IPS-18a (cell line): ENCODE measurements at regions not wholly inside any gene's neighbourhood (a gene's known extent, or its start where the extent isn't known, plus 50 kb on each side); places are given as distances from the start of the nearest gene placed in this dataset.

Experiments
- H3K27ac ChIP-seq: one replicate; pipeline ENCODE4 v1.5.1; 2013; ENCODE audit warnings: low read length
- H3K27me3 ChIP-seq: one replicate; pipeline ENCODE4 v1.6.1; 2013; ENCODE audit warnings: mild to moderate bottlenecking, low read length; ENCODE audit not compliant: control insufficient read depth, insufficient read depth
- H3K36me3 ChIP-seq: one replicate; pipeline ENCODE4 v1.6.1; 2013; ENCODE audit warnings: low read depth, low read length; ENCODE audit not compliant: control insufficient read depth
- H3K4me1 ChIP-seq: one replicate; pipeline ENCODE4 v1.6.1; 2013; ENCODE audit warnings: low read depth, low read length; ENCODE audit not compliant: control insufficient read depth
- H3K4me3 ChIP-seq: one replicate; pipeline ENCODE4 v1.5.1; 2013; ENCODE audit warnings: low read length
- H3K9ac ChIP-seq: one replicate; pipeline ENCODE4 v1.6.1; 2013; ENCODE audit warnings: mild to moderate bottlenecking, low read length, moderate library complexity
- H3K9me3 ChIP-seq: one replicate; pipeline ENCODE4 v1.6.1; 2013; ENCODE audit warnings: low read depth, low read length; ENCODE audit not compliant: control insufficient read depth

DNA sequence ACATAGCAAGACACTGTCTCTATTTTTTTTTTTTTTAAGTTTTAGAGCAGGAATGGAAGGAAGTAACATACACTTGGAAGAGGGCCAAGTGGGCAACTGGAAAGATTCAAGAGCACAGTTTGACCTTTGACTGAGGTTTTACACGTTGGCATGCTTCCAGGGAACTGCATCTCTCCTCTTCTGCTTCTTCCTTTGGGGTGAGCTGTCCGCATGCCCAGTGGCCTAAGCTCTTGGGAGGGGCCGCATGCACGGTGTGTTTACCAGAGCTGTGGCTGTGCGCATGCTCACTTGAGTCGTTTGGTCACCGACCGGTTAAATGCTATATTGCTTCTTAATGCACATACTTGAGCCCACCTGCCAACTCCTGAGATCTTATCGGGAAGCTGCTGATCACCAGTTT lies 727.7 kb downstream of the UQCRFS1 start:
- Histone ChIP-seq H3K36me3 (no peaks in the 10 kb centered on the region), H3K4me1 (peaks cover 14% of the 10 kb centered on the region), H3K9me3 (no peaks in the 10 kb centered on the region), H3K4me3 (no peak overlapping the region), H3K27me3 (no peaks in the 10 kb centered on the region), H3K9ac (no peak overlapping the region), H3K27ac (no peak overlapping the region)

DNA sequence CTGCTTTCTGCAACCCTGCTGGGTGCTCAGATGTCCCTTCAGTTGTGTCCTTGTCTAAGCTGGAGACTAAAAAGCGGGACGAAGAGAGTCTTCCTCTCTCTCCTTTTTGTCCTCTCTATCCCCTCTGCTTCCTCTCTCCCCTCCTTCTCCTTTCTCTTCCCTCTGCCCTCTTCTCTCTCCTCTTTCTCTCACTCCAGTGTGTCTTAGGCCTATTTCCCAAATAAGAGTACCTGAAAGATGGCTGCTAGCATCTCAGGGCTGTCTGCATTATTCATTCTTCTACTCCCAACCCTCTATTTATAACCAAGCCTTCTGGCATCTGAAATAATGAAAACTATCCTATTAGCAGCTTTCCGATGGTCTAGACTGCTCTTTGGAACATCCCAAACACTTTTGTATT lies 729.8 kb downstream of the UQCRFS1 start:
- no peak overlapping the region for H3K4me3 ChIP-seq
- H3K27me3 ChIP-seq = no peaks in the 10 kb centered on the region
- H3K27ac ChIP-seq = no peak overlapping the region
- no peaks in the 10 kb centered on the region for H3K9me3 ChIP-seq
- H3K4me1 ChIP-seq = peaks cover 14% of the 10 kb centered on the region
- no peak overlapping the region for H3K9ac ChIP-seq
- H3K36me3 ChIP-seq = no peaks in the 10 kb centered on the region

DNA sequence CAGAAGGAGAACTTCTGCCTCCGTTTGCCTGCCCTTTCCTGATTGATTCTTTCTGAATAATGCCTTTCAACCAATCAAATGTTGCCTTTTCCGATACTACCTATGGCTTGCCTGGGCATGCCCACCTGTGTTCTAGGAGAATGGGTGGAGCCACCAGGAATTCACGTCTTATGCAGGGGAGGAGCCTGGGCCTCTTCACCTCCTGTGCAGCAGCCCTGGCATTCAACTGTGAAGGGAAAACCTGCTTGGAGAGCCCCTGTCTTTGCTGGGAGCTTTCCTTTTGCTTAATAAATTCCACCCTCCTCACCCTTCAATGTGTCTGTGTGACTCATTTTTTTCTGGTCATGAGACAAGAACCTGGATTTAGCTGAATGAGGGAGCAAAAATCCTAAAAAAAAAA lies 730.7 kb downstream of the UQCRFS1 start:
- H3K4me1 ChIP-seq = peaks cover 11% of the 10 kb centered on the region
- no peak overlapping the region for H3K27ac ChIP-seq
- H3K36me3 ChIP-seq = no peaks in the 10 kb centered on the region
- no peaks in the 10 kb centered on the region for H3K27me3 ChIP-seq
- no peak overlapping the region for H3K4me3 ChIP-seq
- H3K9ac ChIP-seq = no peak overlapping the region
- H3K9me3 ChIP-seq = no peaks in the 10 kb centered on the region

DNA sequence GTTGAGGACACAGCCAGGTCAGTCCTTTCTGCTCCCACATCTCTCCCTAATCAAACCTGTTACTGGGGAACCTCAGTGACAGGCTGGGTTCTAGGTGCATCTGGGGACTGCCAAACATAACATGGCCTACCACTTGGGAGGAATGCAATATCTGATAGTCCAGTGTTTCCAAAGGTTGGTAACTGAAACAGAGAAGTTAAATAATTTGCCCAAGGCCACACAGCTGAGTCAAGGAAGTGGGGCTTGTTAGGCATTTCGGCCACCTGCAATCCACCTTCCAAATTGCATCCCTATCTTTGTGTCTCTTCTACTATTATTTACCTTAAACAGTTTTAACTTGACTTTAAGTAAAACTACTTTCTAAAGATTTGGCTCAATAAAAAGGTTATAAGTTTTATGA lies 731.3 kb downstream of the UQCRFS1 start:
- H3K27ac ChIP-seq = no peak overlapping the region
- H3K9me3 ChIP-seq = no peaks in the 10 kb centered on the region
- peaks cover 11% of the 10 kb centered on the region for H3K4me1 ChIP-seq
- no peak overlapping the region for H3K4me3 ChIP-seq
- no peak overlapping the region for H3K9ac ChIP-seq
- H3K36me3 ChIP-seq = no peaks in the 10 kb centered on the region
- no peaks in the 10 kb centered on the region for H3K27me3 ChIP-seq

DNA sequence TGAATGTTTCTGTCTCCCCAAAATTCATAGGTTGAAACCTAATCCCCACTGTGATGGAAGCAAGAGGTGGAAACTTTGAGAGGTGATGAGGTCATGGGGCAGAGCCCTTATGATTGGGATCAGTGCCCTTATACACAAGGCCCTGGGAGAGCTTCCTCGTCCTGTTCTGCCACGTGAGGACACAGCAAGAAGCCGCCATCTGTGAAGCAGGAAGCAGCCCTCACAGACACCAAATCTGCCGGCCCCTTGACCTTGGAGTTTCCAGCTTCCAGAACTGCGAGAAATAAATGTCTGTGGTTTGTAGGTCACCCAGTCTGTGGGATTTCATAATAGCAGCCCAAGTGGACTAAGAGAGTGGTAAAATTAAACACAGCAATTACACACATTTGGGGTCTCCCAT lies 737.4 kb downstream of the UQCRFS1 start:
- H3K9me3 ChIP-seq = no peaks in the 10 kb centered on the region
- no peaks in the 10 kb centered on the region for H3K27me3 ChIP-seq
- H3K27ac ChIP-seq = no peak overlapping the region
- no peak overlapping the region for H3K9ac ChIP-seq
- H3K36me3 ChIP-seq = no peaks in the 10 kb centered on the region
- no peak overlapping the region for H3K4me3 ChIP-seq
- no peaks in the 10 kb centered on the region for H3K4me1 ChIP-seq

DNA sequence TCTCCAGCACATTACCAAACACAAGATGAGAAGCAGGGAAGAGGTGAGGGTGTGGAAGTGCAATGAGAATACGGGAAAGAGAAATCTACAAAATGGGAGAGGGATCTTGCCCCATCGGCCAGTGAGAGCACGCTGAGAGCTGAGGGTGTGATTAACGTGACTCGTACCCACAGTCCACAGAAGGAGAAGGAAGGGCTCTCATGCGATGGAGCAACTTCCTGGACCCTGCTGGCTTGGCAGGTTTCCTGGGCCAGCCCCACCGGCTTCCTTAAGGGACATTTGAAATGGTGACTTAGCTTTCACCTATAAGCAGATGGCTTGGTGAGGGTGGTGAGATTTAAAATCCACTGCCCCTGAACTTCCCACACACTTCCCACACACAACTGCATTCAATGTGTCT lies 740.1 kb downstream of the UQCRFS1 start:
- no peak overlapping the region for H3K4me3 ChIP-seq
- H3K4me1 ChIP-seq = peaks cover 4% of the 10 kb centered on the region
- no peaks in the 10 kb centered on the region for H3K36me3 ChIP-seq
- H3K27ac ChIP-seq = no peak overlapping the region
- no peak overlapping the region for H3K9ac ChIP-seq
- no peaks in the 10 kb centered on the region for H3K9me3 ChIP-seq
- H3K27me3 ChIP-seq = no peaks in the 10 kb centered on the region

DNA sequence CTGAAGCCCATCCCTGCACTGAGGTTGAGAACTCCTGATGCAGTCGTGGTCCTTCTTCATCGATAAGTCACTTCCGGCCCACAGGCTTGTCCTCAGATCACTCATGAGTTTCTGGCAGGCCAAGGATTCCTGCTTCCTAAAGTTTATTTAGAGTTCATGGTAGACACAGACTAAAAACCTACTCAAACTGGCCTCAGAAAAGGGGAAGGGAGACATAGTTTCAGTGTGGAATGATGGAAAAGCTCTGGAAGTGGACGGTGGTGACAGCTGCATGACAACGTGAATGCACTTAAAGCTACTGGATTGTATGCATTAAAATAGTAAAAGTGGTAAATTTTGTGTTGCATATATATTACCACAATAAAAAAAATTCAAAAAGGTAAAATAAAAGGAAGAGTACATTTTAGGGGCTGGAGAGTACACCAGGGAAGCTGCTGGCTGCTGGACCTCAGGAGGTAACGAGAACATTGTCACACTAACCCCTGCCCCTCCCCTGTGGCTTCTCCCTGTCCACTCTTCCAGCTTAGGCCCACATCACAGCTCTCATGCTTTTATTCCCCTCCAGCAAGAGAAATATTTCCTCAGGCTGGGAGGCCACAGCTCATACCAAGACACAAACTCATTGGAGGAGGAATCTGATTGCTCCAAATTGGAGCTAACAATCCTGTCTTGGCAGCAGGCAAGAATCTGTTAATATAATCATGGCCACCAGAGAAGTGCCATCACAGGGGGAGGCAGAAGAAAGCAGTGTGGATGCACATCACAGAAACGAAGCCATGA lies 741.0 kb downstream of the UQCRFS1 start:
- Histone ChIP-seq H3K9ac (no peak overlapping the region), H3K9me3 (no peaks in the 10 kb centered on the region), H3K27me3 (no peaks in the 10 kb centered on the region), H3K4me1 (peaks cover 4% of the 10 kb centered on the region), H3K36me3 (no peaks in the 10 kb centered on the region), H3K4me3 (no peak overlapping the region), H3K27ac (no peak overlapping the region)

DNA sequence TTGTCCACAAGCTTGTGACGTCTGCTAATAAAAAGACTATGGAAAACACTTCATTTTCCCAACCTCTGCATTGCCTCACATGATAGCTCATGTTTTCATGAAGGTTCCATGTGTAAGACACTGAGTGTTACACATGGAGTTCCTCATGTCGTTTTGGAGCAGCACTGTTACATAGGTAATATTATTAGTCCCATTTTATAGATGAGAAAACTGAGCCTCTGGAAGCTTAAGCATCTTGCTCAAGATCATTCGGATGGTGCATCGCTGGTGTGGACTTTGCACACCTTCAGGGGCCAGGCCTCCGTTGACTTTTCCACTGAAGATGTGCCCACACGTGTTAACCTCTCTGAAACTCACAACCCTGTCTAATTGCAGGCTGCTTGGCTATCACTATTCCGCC lies 743.4 kb downstream of the UQCRFS1 start:
- Histone ChIP-seq H3K27ac (no peak overlapping the region), H3K9me3 (no peaks in the 10 kb centered on the region), H3K36me3 (no peaks in the 10 kb centered on the region), H3K27me3 (no peaks in the 10 kb centered on the region), H3K9ac (no peak overlapping the region), H3K4me3 (no peak overlapping the region), H3K4me1 (peaks cover 4% of the 10 kb centered on the region)

DNA sequence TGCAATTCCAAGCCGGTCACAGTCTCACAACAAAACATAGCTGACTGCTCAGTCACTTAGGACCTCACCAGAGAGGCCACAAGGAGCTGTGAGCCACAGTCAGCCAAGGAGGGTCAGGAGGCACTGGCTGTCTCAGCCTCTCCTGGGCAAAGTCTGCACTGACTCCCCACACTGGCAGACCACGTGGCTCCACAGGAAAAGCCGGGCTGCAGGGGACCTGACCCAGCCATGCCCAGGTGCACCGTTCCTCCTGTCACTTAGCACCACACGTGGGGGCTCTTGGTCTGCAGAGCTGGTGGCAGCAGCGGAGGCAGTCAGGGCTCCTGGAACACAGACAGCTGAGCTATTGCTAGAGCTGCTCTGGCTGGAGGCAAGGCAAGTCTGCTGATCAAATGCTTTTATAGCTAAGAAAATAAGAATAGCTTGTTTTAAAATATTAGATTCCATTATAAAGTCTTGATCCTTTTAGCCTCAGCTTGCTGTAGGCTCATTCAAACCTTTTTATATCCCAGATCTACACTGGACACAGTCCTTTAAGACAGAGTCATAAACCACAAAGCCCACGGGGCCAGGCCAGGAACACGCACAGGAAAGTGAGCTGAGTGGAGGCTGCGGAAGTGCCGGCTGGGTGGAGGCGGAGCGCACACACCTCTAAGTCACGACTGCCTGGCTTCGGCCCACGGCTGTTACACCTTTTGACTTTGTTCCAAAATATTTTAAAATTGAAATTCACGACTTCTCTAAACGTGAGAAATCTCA lies 744.1 kb downstream of the UQCRFS1 start:
- H3K27ac ChIP-seq = no peak overlapping the region

DNA sequence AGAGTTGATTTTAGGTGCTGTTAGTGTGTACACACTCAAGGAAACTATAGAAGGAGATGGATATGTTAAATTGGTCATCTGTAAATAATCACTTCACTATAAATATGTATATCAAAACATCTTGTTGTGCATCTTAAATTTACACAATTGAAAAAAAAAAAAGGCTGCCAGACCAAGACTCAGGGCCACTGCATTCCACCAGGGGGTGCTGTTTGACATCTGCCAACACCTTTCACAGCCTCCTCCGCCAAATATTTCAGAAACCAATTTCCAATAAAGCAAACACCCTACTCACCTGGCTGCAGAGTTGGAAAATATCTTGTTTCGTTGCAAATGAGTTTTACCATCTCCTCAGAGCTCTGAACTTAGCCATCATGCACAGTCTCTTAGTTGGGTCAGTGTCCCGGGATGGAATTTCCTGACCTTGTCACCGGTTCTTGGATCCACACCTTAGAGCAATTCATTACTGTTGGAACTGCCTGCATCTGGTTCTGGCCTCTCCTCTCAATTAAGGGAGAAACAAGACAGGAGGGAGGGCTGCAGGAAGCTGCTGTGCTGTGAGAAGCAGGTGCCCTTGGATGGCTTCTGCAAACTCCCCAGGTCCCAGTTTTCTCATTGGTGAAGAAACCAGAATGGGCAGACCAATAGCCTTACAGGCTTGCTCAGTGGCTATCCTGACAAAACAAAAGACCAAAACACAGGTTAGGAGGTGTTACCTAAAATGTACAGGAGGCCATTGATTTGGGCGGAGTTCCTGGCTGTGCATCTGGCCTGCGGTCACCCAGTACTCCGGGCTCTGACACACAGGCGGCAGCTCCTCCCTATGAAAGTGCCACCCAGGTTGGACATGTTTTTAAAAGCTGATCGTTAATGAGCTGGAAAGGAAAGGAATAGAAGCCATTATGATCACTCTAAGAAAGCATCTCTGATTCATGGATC lies 746.6 kb downstream of the UQCRFS1 start:
- Histone ChIP-seq H3K36me3 (no peaks in the 10 kb centered on the region), H3K4me3 (no peak overlapping the region), H3K27ac (no peak overlapping the region), H3K9ac (no peak overlapping the region), H3K27me3 (no peaks in the 10 kb centered on the region), H3K9me3 (no peaks in the 10 kb centered on the region), H3K4me1 (peaks cover 4% of the 10 kb centered on the region)

More for the DNA sequence above, 744.1 kb downstream of the UQCRFS1 start:
- Histone ChIP-seq H3K27me3 (no peaks in the 10 kb centered on the region), H3K36me3 (no peaks in the 10 kb centered on the region), H3K9ac (no peak overlapping the region), H3K4me1 (peaks cover 4% of the 10 kb centered on the region), H3K9me3 (no peaks in the 10 kb centered on the region), H3K4me3 (no peak overlapping the region)

DNA sequence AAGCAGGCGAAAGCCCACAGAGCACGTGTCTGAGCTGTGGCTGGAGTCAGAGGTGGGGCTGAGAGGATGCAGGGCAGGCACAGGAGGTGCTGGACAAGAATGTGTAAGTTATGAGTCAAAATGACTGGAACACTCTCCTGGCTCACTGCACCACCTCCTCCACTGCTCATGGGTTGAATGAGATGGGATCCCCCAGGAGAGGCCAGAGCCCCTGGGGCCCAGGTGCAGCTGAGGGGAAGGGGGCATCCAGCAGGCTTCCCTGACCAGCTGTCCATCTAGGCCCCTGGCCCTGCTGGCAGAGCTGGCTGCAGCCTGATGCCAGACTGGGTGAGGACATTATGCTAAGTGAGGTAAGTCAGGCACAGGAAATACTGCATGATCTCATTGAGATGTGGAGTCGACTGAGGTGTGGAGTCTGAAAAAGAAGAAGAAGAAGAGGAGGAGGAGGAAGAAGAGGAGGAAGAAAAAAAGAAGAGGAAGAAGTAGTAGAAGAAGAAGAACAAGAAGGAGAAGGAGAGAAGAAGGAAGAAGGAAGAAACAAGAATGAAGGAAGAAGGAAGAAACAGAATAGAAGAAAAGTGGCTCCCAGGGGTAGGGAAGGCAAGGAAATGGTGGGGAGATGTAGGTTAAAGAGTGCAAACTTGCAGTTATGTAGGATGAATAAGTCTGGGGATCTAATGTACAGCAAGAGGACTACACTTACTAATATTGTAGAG lies 747.4 kb downstream of the UQCRFS1 start:
- Histone ChIP-seq H3K27ac (no peak overlapping the region), H3K9me3 (no peaks in the 10 kb centered on the region), H3K27me3 (no peaks in the 10 kb centered on the region), H3K36me3 (no peaks in the 10 kb centered on the region), H3K4me1 (peaks cover 4% of the 10 kb centered on the region), H3K9ac (no peak overlapping the region), H3K4me3 (no peak overlapping the region)
